ENCODE measurements at regions not wholly inside any gene's neighbourhood (a gene's known extent, or its start where the extent isn't known, plus 50 kb on each side); places are given as distances from the start of the nearest gene placed in this dataset.

GRCh38 chr10:60681103-60681502 is 97.2 kb upstream of the CDK1 start:
- Mint-ChIP-seq H3K27me3 (ENCODE audit: low read depth, poor library complexity) (peaks cover 6% of the 10 kb centered on the region), H3K4me3 (no peak overlapping the region), H3K9me3 (peaks cover 4% of the 10 kb centered on the region), H3K36me3 (ENCODE audit: low read depth) (no peaks in the 10 kb centered on the region), H3K4me1 (no peaks in the 10 kb centered on the region), H3K27ac (no peak overlapping the region)
- TF ChIP-seq CTCF (IDR thresholded peaks at IDR 0.05): no peak
- no peak for DNase-seq

- TF ChIP-seq CTCF (IDR thresholded peaks at IDR 0.05): no peak
- Mint-ChIP-seq H3K9me3 (peaks cover 4% of the 10 kb centered on the region), H3K27me3 (ENCODE audit: low read depth, poor library complexity) (peaks cover 6% of the 10 kb centered on the region), H3K4me1 (no peaks in the 10 kb centered on the region), H3K27ac (no peak overlapping the region), H3K4me3 (no peak overlapping the region), H3K36me3 (ENCODE audit: low read depth) (no peaks in the 10 kb centered on the region)
- no peak for DNase-seq
These were observed 98.8 kb upstream of the CDK1 start for GRCh38 chr10:60679388-60679990.

- TF ChIP-seq CTCF (IDR thresholded peaks at IDR 0.05): no peak
- peaks cover 6% of the 10 kb centered on the region for H3K27me3 Mint-ChIP-seq (ENCODE audit: low read depth, poor library complexity)
- no peak for DNase-seq
- no peaks in the 10 kb centered on the region for H3K4me1 Mint-ChIP-seq
- no peak overlapping the region for H3K4me3 Mint-ChIP-seq
- H3K36me3 Mint-ChIP-seq (ENCODE audit: low read depth): no peaks in the 10 kb centered on the region
- H3K9me3 Mint-ChIP-seq: peaks cover 4% of the 10 kb centered on the region
- H3K27ac Mint-ChIP-seq: no peak overlapping the region
These were observed 99.3 kb upstream of the CDK1 start for GRCh38 chr10:60678978-60679377.

- no peak overlapping the region for H3K27ac Mint-ChIP-seq
- H3K27me3 Mint-ChIP-seq (ENCODE audit: low read depth, poor library complexity): peaks cover 6% of the 10 kb centered on the region
- TF ChIP-seq CTCF (IDR thresholded peaks at IDR 0.05): no peak
These were observed 100.6 kb upstream of the CDK1 start for GRCh38 chr10:60677531-60678129.

GRCh38 chr10:60675236-60675635 is 103.0 kb upstream of the CDK1 start:
- no peak for DNase-seq
- Mint-ChIP-seq H3K4me1 (no peaks in the 10 kb centered on the region), H3K4me3 (no peak overlapping the region), H3K9me3 (peaks cover 4% of the 10 kb centered on the region), H3K27ac (no peak overlapping the region), H3K27me3 (ENCODE audit: low read depth, poor library complexity) (peaks cover 2% of the 10 kb centered on the region), H3K36me3 (ENCODE audit: low read depth) (no peaks in the 10 kb centered on the region)
- TF ChIP-seq CTCF (IDR thresholded peaks at IDR 0.05): no peak

More at GRCh38 chr10:60677531-60678129, 100.6 kb upstream of the CDK1 start:
- Mint-ChIP-seq H3K4me1 (no peaks in the 10 kb centered on the region), H3K36me3 (ENCODE audit: low read depth) (no peaks in the 10 kb centered on the region), H3K9me3 (peaks cover 4% of the 10 kb centered on the region), H3K4me3 (no peak overlapping the region)
- no peak for DNase-seq

GRCh38 chr10:60669501-60669900 is 108.8 kb upstream of the CDK1 start:
- Mint-ChIP-seq H3K36me3 (ENCODE audit: low read depth) (no peaks in the 10 kb centered on the region), H3K4me1 (peaks cover 4% of the 10 kb centered on the region), H3K4me3 (no peak overlapping the region), H3K9me3 (no peaks in the 10 kb centered on the region), H3K27ac (peak overlapping the region; percentile 14), H3K27me3 (ENCODE audit: low read depth, poor library complexity) (no peaks in the 10 kb centered on the region)
- no peak for TF ChIP-seq CTCF (IDR thresholded peaks at IDR 0.05)
- DNase-seq: no peak

Measured in nephron progenitor cell (in vitro differentiated cells).